DMS79 treated with DMSO at 0.1 percent for 48 hours (cell line): ENCODE measurements at regions not wholly inside any gene's neighbourhood (a gene's known extent, or its start where the extent isn't known, plus 50 kb on each side); places are given as distances from the start of the nearest gene placed in this dataset.

Experiments
- DNase-seq: peaks from one replicate; lab custom pipeline; 2025; lab: John Stamatoyannopoulos, UW

DNA sequence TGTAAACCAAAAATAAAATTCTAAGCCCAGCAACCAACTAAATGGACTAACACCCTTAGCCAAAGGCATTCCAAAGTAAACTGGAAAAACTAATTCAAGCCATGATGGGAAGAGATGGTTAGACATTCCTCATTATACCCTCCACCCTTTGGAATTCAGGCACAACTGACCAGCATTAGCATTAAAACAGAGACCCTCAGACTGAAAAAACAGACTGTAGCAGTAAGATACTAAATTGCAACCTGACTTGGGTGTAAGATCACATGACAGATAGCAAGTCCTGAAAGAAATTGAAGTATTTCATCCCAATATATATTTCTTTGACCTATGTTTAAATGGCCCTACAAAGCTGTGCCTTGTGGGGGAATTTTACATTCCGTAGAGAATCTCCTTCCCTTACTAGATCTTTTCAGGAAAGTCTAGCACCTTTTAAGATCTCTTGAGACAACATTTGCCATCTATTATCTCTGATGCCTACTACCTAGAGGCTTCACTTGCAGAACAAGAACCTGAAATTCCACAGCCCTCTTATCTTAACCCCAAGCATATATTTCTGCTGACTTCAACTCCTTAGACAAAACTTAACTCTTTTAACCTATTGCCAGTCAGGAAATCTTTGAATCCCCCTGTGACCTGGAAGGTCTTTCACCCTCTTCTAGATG lies 750.2 kb upstream of the IGFBP3 start:
- DNase-seq, result no peak

DNA sequence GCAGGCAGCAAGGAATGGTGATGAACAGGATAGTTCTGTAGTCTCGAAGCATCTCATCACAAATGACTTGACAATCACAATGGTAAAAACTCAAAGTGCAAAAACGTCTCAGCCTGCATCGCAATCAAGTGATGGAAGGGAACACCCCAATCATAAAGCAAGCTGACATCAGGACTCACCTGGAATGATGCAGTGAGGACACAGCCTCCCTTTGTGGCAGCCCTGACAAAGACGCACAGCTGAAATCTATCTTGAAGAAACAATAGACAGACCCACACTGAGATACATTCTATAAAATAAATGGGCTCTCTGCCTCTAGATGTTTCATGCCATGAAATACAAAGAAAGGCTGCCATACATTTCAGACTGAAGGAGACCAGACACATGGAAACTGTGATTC lies 748.0 kb upstream of the IGFBP3 start:
- no peak for DNase-seq

- DNase-seq, result no peak
Measured at GRCh38 chr7:46664453-46664852, 743.4 kb upstream of the IGFBP3 start.

GRCh38 chr7:46663025-46663424 lies 742.0 kb upstream of the IGFBP3 start:
- no peak for DNase-seq

DNA sequence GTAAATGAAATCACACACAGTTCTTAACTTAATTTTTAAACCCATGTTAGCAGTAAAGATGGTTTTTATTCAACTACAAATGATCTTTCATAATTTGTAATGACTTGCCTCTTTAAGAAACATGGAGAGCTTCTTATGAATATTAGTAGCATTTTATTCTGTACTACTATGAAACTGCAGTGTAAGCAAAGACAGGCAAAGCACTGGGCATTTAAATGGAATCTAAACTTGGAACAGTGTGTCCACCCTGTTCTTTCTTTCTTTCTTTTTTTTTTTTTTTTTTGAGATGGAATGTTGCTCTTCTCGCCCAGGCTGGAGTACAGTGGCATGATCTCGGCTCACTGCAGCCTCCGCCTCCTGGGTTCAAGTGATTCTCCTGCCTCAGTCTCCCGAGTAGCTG lies 740.4 kb upstream of the IGFBP3 start:
- DNase-seq, result no peak

DNA sequence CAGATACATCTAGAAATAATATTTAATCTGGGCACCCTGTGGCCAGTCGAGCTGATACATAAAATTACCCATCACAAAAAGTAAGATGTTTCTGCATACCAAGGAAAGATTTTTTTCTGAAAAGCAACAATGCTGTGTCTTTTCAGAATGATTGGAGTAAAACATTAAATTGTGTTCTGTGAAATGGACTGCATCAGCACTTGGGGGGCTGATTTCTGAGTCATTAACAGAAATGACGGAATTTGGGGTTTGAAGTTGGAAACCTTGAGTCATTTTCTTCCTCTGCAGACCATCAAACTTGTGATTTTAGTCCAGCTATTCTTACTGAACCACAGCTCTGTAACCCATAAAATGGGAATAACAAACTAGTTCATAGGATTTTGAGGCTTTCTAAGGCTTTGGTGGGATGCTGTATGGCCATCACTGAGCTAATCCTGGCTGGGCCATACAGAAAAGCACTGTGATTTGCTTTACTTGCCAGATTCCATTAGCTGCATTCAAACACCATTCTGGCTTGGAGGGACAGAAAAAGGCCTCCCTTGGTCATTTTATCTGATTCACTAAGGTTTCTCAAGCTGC lies 739.4 kb upstream of the IGFBP3 start:
- no peak for DNase-seq

DNA sequence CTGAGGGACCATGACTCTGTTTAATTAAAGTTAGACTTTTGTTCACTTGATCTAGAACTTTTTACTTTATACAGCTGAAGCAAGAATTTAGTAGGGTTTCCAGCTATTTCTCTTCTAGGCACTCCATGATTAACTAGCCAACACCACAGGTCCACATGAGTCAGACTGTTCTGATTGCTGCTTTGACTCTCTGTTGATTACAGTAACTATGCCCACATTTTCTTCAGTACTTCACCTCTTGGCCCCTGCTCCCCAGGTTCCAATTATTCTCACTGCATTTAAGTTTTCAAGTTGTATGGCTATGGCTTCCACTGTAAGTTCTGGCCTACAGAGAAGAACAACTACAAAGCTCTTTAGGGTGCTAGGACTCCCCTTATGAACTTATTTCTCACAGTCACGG lies 737.2 kb upstream of the IGFBP3 start:
- DNase-seq, result no peak

DNA sequence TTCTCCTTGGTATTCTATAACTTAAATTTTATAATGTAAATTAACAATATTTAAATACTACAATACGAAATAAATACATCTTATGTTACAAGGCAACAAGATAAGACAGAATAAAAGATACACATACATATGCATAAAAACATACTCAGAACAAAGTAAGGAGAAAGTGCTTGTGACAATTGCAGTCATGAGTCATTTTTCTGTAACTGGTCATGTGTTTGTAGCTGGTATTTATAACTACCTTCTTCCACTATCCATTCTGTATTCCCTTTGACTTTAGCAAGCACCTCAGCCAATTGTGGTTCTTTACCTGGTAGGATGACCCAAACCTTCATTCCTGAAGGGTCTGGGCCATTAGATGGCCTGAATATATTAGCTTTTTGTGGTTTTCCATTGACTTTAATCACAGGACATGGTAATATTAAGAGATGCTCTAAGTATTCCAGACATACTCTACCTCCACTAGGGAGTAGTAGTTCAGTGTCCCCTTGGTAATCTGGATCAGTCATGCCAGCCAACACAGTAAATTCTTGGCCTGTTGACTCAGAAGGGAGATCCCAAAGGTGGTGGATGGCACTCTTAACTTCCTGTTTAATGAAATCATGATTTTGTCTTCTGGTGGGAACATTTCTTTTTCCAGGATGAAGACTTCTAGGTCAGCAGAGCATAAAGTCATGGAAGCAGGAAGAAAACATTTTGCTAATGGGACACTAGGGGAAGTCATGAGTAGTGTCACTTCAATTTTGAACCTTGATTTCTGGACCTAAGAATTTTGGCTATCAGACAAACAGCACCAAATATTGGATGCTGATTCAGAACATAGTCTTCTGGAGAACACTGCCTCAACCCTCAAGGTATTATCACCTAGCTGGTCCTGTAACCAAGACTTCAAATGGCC lies 733.7 kb upstream of the IGFBP3 start:
- no peak for DNase-seq

DNA sequence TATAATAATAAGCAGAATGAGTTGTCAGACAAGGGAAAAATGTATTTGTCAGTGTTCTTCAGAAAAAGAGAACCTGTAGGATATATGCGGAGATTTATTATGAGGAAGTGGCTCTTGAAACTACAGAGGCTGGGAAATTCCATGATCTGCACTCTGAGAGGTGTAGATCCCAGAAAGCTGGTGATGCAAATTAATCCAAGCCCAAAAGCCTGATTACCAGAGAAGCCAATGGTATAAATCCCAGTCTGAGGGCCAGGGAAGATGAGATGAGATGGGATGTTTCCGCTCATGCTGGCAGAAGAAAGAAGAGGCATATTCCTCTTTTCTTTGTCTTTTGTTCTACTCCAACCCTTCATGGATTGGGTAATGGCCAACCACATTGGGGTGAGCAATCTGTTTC lies 732.8 kb upstream of the IGFBP3 start:
- DNase-seq, result no peak

DNA sequence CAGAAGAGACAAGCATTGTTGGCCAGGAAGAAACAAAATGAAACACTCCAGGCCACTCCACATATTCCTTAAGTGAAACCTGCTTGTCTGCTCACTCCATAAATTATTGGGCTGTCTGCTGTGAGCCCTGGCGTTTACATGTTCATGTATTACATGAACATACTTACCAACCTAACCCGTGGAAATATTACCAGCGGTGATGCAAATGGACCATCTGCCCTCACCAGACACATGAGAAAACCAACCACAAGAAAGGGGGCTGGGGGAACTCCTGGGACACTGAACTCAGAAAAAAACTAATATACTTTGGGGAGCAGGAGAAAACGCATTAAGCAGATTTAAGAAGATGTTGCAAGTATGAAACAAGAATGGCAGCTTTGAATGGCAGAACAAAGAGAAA lies 731.2 kb upstream of the IGFBP3 start:
- DNase-seq, result no peak

- DNase-seq, result no peak
Measured at GRCh38 chr7:46651561-46652088, 730.6 kb upstream of the IGFBP3 start.

- no peak for DNase-seq
Measured at GRCh38 chr7:46651070-46651469, 730.0 kb upstream of the IGFBP3 start.

GRCh38 chr7:46649876-46650275 lies 728.8 kb upstream of the IGFBP3 start:
- DNase-seq, result no peak

- DNase-seq, result no peak
Measured at GRCh38 chr7:46637793-46638735, 717.0 kb upstream of the IGFBP3 start.

GRCh38 chr7:46636022-46636421 lies 715.0 kb upstream of the IGFBP3 start:
- DNase-seq, result no peak

- DNase-seq, result no peak
Measured at GRCh38 chr7:46633630-46634240, 712.7 kb upstream of the IGFBP3 start.

GRCh38 chr7:46633200-46633599 lies 712.1 kb upstream of the IGFBP3 start:
- DNase-seq, result no peak

- DNase-seq, result no peak
Measured at GRCh38 chr7:46630031-46630430, 709.0 kb upstream of the IGFBP3 start.

GRCh38 chr7:46628389-46628788 lies 707.3 kb upstream of the IGFBP3 start:
- no peak for DNase-seq

GRCh38 chr7:46626691-46627310 lies 705.7 kb upstream of the IGFBP3 start:
- no peak for DNase-seq

DNA sequence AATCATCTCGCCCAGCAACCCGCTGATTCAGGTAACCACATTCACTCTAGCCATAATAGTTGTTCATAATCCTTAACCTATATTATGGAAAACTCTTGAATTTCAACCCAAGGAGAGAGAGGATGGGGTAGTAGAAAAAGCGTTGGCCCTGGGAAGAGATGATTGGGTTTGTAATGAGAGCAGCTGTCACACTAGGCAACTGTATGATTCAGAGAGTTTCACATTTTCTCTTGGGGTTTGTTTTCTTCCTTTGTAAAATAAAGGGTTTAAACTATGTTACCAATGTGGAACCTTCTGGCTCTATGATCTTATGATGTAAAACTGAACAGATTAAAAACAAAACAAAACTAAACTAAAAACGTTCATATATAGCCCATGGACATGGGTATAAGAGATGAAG lies 705.2 kb upstream of the IGFBP3 start:
- DNase-seq, result no peak
